ENCODE measurements at regions not wholly inside any gene's neighbourhood (a gene's known extent, or its start where the extent isn't known, plus 50 kb on each side); places are given as distances from the start of the nearest gene placed in this dataset.

DNA sequence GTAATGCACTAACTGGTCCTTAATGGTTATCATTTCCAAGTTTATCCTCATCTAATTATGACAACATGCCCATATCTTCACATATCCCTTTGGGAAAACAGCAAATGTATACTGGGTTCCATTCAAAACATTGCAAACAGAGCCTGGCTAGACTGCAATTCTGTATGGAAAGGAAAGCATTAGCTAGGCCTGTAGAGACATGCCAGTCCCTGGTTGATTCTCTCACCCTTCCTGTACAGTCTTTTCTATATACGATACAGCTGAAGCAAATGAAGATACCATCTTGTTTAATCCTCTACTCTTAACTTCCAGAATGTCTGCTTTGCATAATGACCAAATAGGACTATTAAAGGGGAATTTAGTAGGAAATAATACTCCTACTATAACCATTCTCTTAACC, 294.4 kb upstream of the MC4R start:
- no peak for DNase-seq

DNA sequence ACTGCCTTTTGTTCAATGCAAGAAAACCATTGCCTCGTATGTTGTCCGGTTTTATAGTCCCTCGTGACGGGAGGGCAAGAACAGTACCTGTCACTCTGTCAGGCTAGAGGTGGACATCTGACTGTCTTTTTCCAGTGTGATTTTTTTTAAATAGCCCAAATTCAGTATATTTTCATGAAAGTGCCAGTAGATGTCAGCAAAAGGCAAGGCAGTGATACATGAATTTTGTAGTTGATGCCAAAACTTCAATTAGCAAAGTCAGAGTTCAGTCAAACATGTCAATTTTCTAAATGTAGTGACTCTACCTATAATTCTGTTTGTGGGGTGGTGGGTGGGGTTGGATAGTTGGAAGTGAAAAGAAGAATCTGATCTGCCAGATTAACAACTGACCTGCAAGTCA, 296.0 kb upstream of the MC4R start:
- DNase-seq: no peak

DNA sequence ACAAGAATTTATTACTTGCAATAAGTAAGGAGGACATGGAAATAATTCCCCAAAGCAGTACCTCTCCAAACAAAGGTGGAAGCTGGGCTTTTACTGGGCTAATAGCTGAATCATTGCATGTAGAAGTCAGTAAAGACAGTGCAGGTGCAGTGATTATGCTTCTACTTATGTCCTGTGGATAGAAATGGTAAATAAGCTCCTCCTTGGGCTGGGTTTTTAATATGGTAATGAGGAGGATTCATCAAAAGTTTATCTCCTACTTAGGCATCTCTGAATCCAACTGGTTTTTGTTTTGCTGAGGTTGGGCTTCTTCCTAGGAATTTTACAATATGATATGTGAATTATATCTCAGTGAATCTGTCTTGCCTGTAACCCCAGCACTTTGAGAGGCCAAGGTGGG, 297.4 kb upstream of the MC4R start:
- DNase-seq: no peak

DNA sequence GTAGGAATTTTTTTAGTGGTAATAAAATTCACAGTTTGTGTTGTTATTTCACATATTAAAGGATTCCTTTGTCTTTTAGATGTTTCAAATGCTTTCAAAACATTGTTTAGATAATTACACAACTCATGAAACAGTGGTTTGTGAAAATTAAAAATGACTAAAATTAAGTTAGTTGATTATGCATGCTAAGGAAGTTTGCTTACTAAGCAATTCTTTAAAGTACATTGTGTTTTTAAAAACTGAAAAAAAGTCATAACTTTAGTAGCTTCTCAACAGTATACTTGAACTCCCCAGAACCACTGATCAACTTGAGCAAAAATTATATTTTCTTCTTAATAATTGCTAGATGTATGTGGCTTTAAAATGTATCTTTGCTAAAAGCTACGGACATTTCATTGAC, 298.4 kb upstream of the MC4R start:
- DNase-seq: no peak

DNA sequence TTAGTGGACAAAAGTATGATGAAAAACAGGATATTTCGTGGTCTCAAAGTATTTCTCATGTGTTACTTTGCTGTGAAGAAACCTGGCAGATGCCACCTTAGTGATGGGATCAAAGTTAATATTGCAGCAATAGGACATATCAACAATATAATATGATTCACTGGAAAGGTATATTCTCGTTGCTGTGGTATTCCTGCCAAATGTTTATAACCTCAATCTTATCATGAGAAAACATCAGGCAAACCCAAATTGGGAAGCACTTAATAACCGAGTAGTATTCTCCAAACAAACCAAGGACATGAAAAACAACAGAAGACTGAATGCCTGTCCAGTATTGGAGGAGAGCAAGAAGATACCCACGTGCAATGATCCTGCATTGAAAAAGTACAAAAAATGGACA, 302.6 kb upstream of the MC4R start:
- no peak for DNase-seq

DNA sequence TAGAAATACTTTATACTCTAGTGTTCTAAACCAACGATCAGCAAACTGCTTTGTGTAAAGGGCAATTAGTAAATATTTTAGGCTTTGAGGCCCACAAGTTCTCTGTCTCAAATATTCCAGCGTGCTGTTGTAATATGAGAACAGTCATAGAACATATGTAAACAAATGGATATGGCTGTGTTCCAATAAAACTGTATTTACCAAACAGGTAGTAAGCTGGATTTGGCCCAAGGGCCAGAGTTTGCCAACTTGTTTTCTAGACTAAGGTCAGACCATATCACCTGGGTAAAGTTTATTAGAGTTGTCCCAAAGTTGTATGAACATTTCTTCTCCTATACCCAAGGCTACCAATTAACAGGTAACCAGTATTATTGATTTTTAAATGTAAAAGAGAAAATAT, 303.2 kb upstream of the MC4R start:
- no peak for DNase-seq

DNA sequence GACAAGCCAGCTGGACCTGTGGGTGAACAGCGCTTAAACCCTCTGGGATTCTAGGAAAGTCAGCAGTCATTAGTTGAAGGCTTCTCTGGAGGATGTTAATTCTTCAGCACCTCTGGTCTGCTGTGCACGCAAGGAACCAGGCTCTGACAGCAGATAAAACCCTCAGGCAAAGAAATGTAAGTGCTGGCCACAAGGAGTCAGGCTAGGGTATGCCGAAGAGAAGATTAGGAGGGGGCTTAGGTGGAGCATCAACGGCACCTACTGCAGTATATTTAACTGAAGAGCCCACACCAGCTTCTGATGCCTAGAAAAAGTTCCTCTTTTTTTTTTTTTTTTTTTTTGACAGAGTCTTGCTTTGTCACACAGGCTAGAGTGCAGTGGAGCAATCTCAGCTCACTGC, 304.2 kb upstream of the MC4R start:
- DNase-seq: peak in 1 of 2 experiments; percentile 13

DNA sequence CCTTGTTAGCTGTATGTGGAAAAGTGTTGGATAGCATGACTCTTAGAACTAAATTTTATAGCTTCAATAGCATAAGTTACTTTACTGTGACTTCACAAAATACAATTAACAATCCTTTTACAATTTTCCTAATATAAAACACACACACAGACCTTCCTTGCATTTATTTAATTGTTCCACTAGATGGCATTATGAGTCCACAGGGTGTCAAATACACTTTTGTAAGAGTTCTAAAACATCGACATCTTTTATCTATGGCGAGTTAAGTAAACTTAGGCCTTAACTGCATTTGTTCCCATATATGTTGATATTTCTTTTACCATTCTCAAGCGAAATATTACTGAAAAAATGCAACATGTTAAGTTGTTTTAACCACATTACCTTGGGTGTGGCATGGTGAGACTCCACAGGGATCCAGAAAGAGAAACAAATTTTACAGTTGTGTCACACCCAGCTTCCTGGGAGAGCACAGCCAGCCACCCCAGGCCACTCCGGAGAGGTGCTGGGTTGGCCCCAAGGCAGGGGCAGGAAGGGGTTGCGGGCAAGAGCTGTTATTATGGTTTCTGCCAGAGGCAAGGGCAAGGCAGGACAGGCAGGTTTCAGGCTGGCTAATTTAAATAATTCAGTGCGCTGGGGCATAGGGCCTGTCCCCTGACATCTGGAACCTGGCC, 312.4 kb upstream of the MC4R start:
- peak in 1 of 2 experiments; percentile 27 for DNase-seq

DNA sequence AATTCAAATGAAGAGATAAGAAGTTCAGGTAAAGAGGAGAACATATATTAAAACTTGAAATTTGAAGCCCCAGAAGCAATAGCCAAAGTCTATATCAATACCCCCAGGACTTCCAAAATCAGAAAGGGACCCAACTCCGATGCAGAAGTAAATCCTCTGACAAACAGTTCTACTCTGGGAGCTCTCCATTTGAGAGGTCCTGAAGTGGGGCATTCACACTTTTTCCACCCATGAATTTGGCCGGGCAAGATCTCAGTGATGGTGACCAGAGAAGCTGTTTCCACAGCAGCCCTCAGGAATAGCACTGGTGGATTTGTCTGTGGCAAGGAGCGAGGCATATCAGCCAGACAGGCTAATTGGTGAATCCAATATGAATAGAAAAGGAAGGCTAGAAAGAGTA, 313.6 kb upstream of the MC4R start:
- DNase-seq: no peak

DNA sequence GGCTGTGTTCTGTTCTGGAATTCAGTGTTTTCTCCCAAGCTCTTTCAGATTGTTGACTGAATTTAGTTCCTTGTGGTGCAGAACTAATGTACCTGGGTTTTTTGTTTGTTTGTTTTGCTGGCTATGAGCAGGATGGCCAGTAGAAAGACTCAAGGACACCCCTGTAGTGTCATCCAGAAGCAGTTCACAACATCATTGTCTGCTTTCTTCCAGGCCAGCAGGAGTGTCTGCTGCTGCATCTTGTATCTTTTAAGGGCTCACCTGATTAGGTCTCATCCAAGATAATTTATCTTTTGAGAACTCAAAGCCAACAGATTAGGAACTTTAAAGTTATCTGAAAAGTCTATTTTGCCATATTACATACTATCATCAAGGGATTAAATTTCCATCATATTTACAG, 318.5 kb upstream of the MC4R start:
- DNase-seq: no peak

DNA sequence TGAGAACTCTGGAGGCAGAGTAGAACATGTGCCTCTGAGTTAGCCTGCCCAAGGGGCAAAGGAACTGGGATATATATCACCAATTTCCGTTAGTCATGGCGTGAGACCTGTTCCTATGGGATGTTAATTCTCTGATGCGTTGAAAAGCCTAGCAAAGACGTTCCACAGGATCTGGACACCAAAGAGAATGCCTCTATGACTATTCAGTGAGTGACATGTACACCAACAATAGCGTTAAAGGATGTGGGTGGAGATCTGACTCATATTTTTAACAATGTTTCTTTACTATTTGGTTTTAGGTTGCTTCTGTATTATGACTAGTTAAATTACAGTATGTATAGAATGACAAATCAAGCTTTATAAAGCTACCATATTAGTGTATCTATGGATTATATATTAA, 320.9 kb upstream of the MC4R start:
- no peak for DNase-seq

DNA sequence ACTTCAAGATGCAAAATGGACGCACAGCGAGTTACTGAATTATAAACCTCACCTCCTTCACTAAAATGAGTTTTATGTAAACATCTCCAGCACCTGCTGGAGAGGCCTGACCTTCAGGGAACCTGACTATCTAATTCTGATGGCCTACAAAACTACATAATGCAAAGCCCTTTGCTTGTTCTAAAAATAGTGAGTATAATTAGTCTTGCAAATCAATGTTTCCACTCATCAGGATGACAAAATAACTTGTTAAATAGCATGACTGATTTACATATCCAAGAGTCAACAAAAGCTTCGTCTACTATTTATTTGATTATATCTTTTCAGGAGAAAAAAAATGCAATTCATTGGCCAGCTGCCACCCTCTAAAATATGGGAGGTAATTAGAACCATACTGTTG, 326.3 kb upstream of the MC4R start:
- DNase-seq: no peak

DNA sequence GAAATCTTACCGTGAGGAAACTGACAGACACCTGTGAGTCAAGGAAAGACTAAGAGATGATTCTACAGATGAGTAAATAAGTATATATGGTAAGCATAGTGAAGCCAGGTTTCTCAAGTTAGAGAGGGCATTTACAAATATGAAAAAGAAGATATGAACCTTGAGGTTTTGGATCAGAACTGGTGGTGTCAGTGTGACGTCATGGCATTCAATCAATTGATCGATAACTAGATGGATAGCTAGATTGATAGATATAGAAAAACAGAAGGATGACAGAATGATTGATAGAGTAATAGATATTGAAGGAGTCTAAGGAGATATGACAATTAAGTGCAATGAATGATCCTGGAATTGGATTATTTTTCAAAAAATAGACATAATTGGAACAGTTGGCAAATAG, 350.2 kb upstream of the MC4R start:
- DNase-seq: no peak

DNA sequence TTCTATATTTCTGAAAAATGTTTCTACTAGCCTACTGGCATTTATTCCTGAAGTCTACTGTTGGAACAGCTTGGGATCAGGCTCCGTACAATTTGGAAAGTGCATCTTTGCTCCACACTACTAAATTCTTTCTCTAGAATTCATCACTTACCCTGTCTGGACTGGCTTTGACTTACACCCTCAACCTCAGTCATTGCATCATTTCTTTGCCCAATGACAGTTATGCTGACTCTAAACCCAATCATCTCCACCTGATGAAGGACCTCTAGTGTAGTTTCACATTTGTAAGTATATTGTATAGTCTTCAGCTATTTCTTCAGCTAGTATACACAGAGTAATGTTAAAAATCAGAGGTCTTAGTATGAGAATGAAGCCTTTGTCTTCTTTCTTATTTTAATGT, 359.6 kb upstream of the MC4R start:
- no peak for DNase-seq

DNA sequence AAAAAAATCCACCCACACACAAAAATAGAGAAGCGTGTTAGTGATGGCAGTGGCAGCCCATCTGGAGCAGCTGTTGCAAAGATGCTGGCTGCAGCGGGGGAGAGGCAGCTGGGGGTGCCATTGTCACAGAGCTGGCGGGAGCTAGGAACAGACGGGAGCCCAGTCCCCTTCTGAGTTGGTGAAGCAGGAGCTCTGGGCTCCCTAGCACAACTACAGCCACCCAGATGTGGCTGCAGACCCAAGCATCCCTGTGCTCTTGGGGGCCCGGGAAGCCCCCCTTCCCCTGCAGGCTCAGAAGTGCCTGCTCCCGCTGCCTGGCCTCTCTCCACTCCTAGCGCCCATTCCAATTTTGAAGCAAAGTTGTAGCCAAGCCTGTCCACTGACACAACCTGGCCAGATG, 366.6 kb upstream of the MC4R start:
- peak in 1 of 2 experiments; percentile 18 for DNase-seq

DNA sequence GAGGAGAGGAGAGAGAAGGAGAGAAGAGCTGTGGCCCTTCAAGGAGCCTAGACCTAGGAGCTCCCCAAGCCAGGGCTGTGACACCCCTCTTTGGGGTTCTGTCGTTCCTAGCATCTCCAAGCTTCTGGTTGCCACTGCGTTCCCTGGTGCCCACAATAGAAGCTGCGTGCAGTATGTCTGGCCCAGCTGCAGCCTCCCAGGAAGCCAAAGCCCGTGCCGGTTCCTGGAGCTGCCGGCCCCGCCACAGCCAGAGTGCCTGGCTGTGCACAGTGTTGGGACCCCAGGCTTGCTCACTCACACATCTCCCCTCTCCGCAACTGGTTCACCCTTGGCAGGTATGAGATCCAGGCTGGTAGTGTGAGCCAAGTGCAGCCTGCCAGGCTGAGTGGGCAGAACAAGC, 367.7 kb upstream of the MC4R start:
- DNase-seq: no peak

DNA sequence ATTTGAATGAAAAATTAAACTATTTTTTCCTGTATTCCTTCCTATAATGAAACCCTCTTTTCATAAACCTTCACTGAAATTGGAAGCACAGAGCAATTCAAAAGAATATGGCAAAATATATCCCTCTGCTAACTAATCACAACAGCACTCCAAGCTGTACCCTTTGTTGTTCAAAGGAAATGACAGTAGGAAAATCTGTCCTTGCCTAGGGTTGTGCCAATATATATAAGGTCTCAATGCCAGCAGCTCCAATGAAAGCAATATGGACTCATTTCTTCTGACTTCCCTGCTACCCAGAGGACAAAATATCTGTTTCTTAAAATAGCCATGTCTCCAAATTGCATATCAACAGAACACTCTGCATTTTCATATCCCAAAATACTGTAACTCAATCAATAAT, 373.9 kb upstream of the MC4R start:
- DNase-seq: no peak

DNA sequence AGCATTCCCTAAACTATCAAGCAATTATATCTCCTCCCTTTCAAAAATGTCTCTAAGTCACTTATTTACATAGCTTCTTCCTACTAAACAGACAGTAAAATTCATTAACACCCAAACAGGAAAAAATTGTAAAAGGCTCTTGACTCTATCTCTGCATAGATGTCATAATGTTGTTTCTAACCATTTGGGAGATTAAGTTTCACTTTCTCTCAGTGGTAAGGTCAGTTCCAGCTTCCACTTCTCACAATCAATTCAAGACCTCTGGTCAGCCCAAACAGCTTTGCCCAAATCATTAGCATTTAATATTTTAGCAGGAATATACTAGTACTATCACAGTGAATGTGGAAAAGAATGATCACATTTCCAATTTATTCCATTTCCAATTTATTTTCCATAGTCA, 374.3 kb upstream of the MC4R start:
- no peak for DNase-seq

DNA sequence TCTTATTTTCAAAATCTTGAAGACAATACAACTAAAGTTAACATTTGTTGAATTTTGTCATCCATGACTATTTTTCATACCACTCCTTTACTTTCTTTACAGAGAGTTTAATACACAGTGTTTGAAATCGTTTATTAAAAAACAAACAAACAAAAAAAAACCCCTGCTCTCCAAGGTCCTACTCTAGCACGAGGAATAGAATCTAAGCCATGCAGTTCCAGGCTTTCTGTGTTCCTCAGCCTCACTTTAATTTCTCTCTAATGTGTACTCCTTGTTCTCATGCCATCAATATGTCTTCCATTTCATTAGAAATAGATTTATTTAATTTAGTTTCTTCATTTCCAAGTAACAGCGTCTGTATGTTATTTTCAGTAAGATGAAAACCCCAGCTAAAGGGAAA, 381.2 kb upstream of the MC4R start:
- no peak for DNase-seq

DNA sequence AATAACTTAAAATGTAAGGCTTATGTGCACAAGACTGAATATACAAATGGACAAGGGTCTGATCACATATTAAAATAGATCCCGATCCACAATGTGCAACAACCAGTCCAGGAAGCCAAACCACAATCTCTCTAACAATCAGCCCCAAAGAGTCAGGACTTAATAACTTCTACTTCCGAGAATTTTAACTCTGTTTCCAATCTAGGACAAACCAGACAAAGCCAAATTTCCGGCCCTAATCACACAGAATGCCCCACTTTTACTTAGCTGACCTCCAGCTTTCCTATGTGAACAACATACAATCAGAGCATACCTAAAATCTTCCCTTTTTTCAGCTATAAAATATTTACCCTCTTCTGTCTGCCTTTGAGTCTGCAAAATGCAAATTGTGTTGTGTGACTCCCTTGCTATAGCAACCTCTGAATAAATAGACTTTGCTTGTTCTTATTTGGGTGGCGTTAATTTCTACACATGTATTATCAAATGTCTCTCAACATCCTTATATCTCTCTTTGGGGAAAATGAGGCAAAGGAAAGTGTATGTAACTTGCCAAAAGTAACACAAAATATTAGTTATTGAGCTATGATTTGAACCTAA, 381.9 kb upstream of the MC4R start:
- DNase-seq: no peak

DNA sequence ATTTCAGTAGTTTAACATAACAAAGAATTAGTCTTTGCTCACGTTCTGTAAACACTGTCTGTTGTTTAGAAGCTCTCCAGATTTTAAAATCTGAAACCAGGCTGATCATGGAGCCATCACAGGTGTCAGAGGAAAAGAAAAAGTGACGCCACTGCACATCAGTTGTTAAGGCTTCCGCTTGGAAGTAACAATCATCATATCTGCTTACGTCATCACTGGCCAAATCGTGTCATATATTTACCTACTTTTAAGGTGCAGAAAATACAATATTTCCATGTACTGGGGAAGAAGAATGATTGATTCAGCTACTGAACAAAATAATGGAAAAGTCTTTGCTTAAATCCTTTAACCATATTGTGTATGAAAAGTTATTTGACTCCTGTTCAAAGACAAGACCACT, 382.6 kb upstream of the MC4R start:
- no peak for DNase-seq

DNA sequence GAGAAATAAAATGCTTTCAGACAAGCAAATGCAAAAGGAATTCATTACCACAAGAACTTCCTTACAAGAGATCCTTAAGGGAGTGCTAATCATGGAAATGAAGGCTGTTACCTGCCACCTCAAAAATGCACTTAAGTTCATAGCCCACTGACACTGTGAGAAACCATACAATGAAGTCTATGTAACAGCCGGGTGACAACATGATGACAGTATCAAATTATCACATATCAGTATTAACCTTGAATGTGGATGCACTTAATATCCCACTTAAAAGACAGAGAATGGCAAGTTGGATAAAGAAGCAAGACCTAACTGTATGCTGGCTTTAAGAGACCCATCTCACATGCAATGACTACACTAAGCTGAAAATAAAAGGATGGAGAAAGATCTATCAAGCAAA, 403.4 kb upstream of the MC4R start:
- no peak for DNase-seq

DNA sequence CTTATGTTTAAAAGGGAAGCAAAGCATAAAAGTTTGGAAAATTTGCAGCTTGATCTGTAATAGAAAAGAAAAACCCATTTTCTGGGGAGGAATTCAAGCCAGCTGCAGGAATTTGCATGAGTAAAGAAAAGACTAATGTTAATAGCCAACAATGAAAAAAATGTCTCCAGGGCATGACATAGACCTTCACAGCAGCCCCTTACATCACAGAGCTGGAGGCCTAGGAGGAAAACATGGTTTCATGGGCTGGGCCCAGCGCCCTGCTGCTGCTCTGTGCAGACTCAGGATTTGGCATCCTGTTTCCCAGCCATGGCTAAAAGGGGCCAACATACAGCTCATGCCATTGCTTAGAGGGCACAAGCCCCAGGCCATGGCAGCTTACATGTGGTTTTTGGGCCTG, 411.6 kb upstream of the MC4R start:
- DNase-seq: no peak

DNA sequence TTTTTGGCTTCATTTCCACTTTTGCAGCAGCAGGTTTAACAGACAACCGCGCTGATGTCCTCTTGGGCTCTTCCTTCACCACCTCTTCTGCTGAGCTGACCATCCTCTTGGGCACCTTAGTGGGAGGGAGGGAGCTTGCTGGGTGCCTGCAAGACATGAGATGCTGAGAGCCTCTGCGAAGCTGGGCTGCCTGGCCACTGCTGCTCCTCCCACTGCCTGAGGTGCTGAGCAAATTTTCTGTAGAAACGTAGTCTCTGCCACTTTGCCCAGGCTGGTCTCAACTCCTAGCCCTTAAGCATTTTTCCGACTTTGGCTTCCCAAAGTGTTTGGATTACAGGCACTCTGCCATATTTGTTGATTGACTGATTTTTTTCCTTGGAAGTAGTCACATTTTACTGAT, 422.2 kb upstream of the MC4R start:
- no peak for DNase-seq

DNA sequence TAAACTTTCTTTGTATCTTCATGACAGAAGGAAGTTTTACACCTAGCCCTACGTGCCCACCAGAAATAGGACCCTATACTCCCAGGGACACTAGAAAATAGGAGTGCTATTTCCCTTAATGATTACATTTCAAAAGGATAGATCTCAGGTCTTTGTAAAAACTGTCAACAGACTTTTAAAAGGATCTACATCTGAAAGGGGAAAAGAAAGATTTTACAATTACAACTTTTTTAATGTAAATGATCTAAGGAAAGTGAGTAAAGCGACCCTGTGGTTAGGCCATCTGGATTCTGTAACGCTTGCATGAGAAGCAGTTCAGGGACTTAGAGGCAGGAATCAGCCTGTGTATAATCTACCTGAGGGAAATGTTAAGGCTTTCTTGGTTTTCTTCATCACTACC, 431.8 kb upstream of the MC4R start:
- no peak for DNase-seq
